Fibroblast of lung (primary cell): ENCODE measurements at regions not wholly inside any gene's neighbourhood (a gene's known extent, or its start where the extent isn't known, plus 50 kb on each side); places are given as distances from the start of the nearest gene placed in this dataset.

ENCODE experiments used
- DNase-seq, 2 donors: peaks; one replicate each; pipeline versions ENCODE4 v3.0.0 to v3.0.0-alpha.2; 2010; ENCODE audit warnings: low read depth in 2 of 2
- H2AFZ ChIP-seq: 2 replicates; pipeline ENCODE4 v1.5.1; 2012; ENCODE audit warnings: low read length, control low read depth, inconsistent platforms
- H3K27ac ChIP-seq: 2 replicates; pipeline ENCODE4 v1.5.1; 2011; ENCODE audit warnings: low read length, control low read depth; ENCODE audit not compliant: insufficient read depth
- H3K27me3 ChIP-seq: 2 replicates; pipeline ENCODE4 v1.5.1; 2011; ENCODE audit warnings: mild to moderate bottlenecking, low read length; ENCODE audit not compliant: control insufficient read depth, insufficient read depth
- H3K36me3 ChIP-seq: 2 replicates; pipeline ENCODE4 v1.5.1; 2011; ENCODE audit warnings: low read length; ENCODE audit not compliant: control insufficient read depth, insufficient read depth
- H3K4me1 ChIP-seq: 2 replicates; pipeline ENCODE4 v1.5.1; 2011; ENCODE audit warnings: low read length; ENCODE audit not compliant: control insufficient read depth, insufficient read depth; ENCODE audit errors: extremely low read depth
- H3K4me2 ChIP-seq: 2 replicates; pipeline ENCODE4 v1.5.1; 2011; ENCODE audit warnings: low read length, control low read depth; ENCODE audit not compliant: insufficient read depth; ENCODE audit errors: extremely low read depth
- H3K4me3 ChIP-seq, 4 experiments: fragments of 200-600 bp in 1 of 4; sonication (generic) in 1 of 4; replicated peaks in 1 of 4; 2 replicates each; pipeline ENCODE4 v1.5.1; 2011 to 2016; ENCODE audit warnings: low read length in 4 of 4, low read depth in 3 of 4, mild to moderate bottlenecking in 3 of 4, control low read depth in 2 of 4, inconsistent platforms in 1 of 4, mixed read lengths in 1 of 4; ENCODE audit not compliant: insufficient read depth in 1 of 4; ENCODE audit errors: control extremely low read depth in 1 of 4
- H3K79me2 ChIP-seq: 2 replicates; pipeline ENCODE4 v1.5.1; 2012; ENCODE audit warnings: mild to moderate bottlenecking, low read length, inconsistent platforms; ENCODE audit not compliant: control insufficient read depth, insufficient read depth
- H3K9ac ChIP-seq: 2 replicates; pipeline ENCODE4 v1.5.1; 2011; ENCODE audit warnings: mild to moderate bottlenecking, low read length, control low read depth; ENCODE audit not compliant: insufficient read depth
- H3K9me3 ChIP-seq: 2 replicates; pipeline ENCODE4 v1.5.1; 2012; ENCODE audit warnings: low read depth, low read length; ENCODE audit not compliant: control insufficient read depth, insufficient read depth
- H4K20me1 ChIP-seq: 2 replicates; pipeline ENCODE4 v1.5.1; 2011; ENCODE audit warnings: low read length; ENCODE audit not compliant: control insufficient read depth, insufficient read depth; ENCODE audit errors: extremely low read depth
- CTCF ChIP-seq, 2 donors: IDR thresholded peaks in 1 of 2; conservative IDR thresholded peaks in 1 of 2; 1 replicate in 1 of 2; 2 replicates in 1 of 2; pipeline ENCODE4 v1.5.1; 2011 to 2012; ENCODE audit warnings: low read length in 2 of 2, control low read depth in 1 of 2, inconsistent platforms in 1 of 2, low read depth in 1 of 2, mild to moderate bottlenecking in 1 of 2
- EZH2 ChIP-seq: IDR thresholded peaks from 2 replicates; pipeline ENCODE4 v1.5.1; 2012; ENCODE audit warnings: low read length, control low read depth, mild to moderate bottlenecking; ENCODE audit errors: missing control alignments

GRCh38 chr17:36722121-36722902 is 120.9 kb downstream of the MRM1 start:
- Histone ChIP-seq H3K4me1 (no peaks in the 10 kb centered on the region), H3K9ac (no peak overlapping the region), H4K20me1 (no peaks in the 10 kb centered on the region), H3K79me2 (no peaks in the 10 kb centered on the region), H3K27me3 (peaks cover 8% of the 10 kb centered on the region), H3K27ac (no peak overlapping the region), H3K4me3 (peak overlapping the region in 3 of 4 experiments; percentile 4 to 46 (median 24)), H2AFZ (no peak overlapping the region), H3K4me2 (peak overlapping the region; percentile 44), H3K36me3 (no peaks in the 10 kb centered on the region), H3K9me3 (no peaks in the 10 kb centered on the region)
- TF ChIP-seq CTCF (conservative IDR thresholded peaks at IDR 0.05 in 1 of 2, IDR thresholded peaks at IDR 0.05 in 1 of 2; ENCODE audit: low read depth in 1 of 2, low read length in 2 of 2) (no peak), EZH2 (no peak)
- peak; percentile 19 to 63 for DNase-seq

DNA sequence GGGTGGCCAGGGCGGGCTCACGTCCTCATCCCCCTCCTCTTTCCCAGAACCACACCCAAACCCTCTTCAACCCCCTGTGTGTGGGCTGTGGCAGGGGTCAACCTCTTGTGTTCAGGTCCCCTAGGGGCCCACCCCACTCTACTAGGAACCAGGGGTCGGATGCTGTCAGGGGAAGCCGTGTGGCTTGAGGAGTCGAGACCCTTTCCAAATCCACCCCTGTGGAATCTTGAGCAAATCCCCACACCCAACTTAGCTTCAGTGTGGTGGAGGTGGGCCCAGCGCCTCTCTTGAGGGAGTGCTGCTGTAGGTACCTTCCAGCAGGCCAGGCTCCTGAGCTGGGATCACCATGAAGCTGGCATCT is 121.5 kb downstream of the MRM1 start:
- Histone ChIP-seq H3K27me3 (peaks cover 12% of the 10 kb centered on the region), H3K9me3 (no peaks in the 10 kb centered on the region), H3K4me2 (no peak overlapping the region), H3K9ac (no peak overlapping the region), H3K4me3 (no peak overlapping the region), H4K20me1 (no peaks in the 10 kb centered on the region), H3K4me1 (no peaks in the 10 kb centered on the region), H2AFZ (no peak overlapping the region), H3K79me2 (no peaks in the 10 kb centered on the region), H3K27ac (no peak overlapping the region), H3K36me3 (no peaks in the 10 kb centered on the region)
- DNase-seq, result no peak
- TF ChIP-seq EZH2 (no peak), CTCF (conservative IDR thresholded peaks at IDR 0.05 in 1 of 2, IDR thresholded peaks at IDR 0.05 in 1 of 2; ENCODE audit: low read depth in 1 of 2, low read length in 2 of 2) (no peak)

DNA sequence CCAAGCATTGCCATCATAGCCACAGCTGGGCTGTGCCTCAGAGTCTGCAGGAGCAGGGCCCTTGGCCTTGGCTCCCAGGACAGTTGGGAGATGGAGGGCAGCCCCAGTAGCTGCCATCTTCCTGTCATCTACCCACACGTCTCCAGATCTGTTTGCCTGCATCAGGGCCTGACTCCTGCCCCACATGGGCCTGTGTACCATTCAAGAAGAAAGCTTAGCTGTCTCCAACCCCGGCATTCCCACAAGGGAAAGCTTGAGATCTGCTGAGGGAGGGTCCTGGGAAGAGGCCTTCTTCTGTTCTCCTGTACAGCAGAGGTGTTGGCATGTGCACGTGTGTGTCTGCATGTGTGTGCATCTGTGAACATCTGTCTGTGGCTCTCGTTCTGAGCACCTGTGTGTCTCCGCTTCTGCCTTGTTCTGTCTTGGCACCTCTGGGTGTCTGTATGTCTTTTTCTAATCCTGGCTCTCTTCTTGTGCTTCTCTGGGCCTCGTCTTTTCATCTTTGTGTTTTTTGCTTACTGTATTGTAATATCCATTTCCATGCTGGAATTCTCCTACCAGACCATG is 122.2 kb downstream of the MRM1 start:
- H3K27ac ChIP-seq, result no peak overlapping the region
- DNase-seq, result no peak
- no peak overlapping the region for H2AFZ ChIP-seq
- H3K4me2 ChIP-seq, result no peak overlapping the region
- H4K20me1 ChIP-seq, result no peaks in the 10 kb centered on the region
- H3K27me3 ChIP-seq, result peaks cover 16% of the 10 kb centered on the region
- H3K4me1 ChIP-seq, result no peaks in the 10 kb centered on the region
- no peak overlapping the region for H3K9ac ChIP-seq
- H3K9me3 ChIP-seq, result no peaks in the 10 kb centered on the region
- no peak for TF ChIP-seq CTCF (conservative IDR thresholded peaks at IDR 0.05 in 1 of 2, IDR thresholded peaks at IDR 0.05 in 1 of 2; ENCODE audit: low read depth in 1 of 2, low read length in 2 of 2)
- no peak for TF ChIP-seq EZH2
- H3K79me2 ChIP-seq, result no peaks in the 10 kb centered on the region
- no peaks in the 10 kb centered on the region for H3K36me3 ChIP-seq
- H3K4me3 ChIP-seq, result no peak overlapping the region
